IMR-90 (cell line): ENCODE measurements at regions not wholly inside any gene's neighbourhood (a gene's known extent, or its start where the extent isn't known, plus 50 kb on each side); places are given as distances from the start of the nearest gene placed in this dataset.

Experiments used
- ATAC-seq: fragments of 200-7000 bp; cut with Tn5 transposase; 2 replicates; pipeline ENCODE4 v1.9.1; 2020; ENCODE audit warnings: low read depth, mild to moderate bottlenecking, moderate library complexity
- BruUV-seq: library from RNA; stranded (reverse); fragments of 400-500 nt; replicated peaks from 2 replicates; lab custom pipeline; 2021; lab: Mats Ljungman, UMichigan
- CTCF ChIA-PET: fragments of 300-600 bp; formaldehyde crosslinking; extraction: SDS; loops from one replicate; lab custom pipeline; 2021; ENCODE audit warnings: antibody characterized with exemption; lab: Yijun Ruan, JAX
- POLR2A ChIA-PET: fragments of 300-600 bp; sonication (Branson Sonifier 250); formaldehyde crosslinking; loops from one replicate; lab custom pipeline; 2022; ENCODE audit warnings: antibody characterized with exemption; ENCODE audit not compliant: unreplicated experiment; lab: Charles Lee
- DNase-seq: peaks from one replicate; pipeline ENCODE4 v3.0.0; 2013
- H2AFZ ChIP-seq: replicated peaks from 2 replicates; pipeline ENCODE3; 2013; ENCODE audit warnings: low read length, mild to moderate bottlenecking; ENCODE audit not compliant: poor library complexity
- H2AK5ac ChIP-seq: 2 replicates; pipeline ENCODE4 v1.6.1; 2013; ENCODE audit warnings: low read depth, low read length, inconsistent platforms
- H2AK9ac ChIP-seq: replicated peaks from 2 replicates; pipeline ENCODE3; 2013; ENCODE audit warnings: mild to moderate bottlenecking, low read depth, low read length, moderate library complexity; ENCODE audit not compliant: poor library complexity
- H2BK120ac ChIP-seq: 2 replicates; pipeline ENCODE4 v1.6.1; 2013; ENCODE audit warnings: low read depth, low read length, inconsistent platforms
- H2BK15ac ChIP-seq: 3 replicates; pipeline ENCODE4 v1.6.1; 2013; ENCODE audit warnings: low read depth, low read length, inconsistent platforms
- H2BK20ac ChIP-seq: 2 replicates; pipeline ENCODE4 v1.6.1; 2013; ENCODE audit warnings: low read depth, mild to moderate bottlenecking, inconsistent platforms, low read length, moderate library complexity
- H2BK5ac ChIP-seq: 2 replicates; pipeline ENCODE4 v1.6.1; 2013; ENCODE audit warnings: mild to moderate bottlenecking, low read depth, low read length, inconsistent platforms; ENCODE audit not compliant: poor library complexity, severe bottlenecking
- H3K14ac ChIP-seq: replicated peaks from 2 replicates; pipeline ENCODE4 v1.6.1; 2013; ENCODE audit warnings: low read depth, low read length, inconsistent platforms
- H3K18ac ChIP-seq: 2 replicates; pipeline ENCODE4 v1.6.1; 2013; ENCODE audit warnings: low read depth, low read length, control low read depth
- H3K23ac ChIP-seq: 2 replicates; pipeline ENCODE4 v1.6.1; 2013; ENCODE audit warnings: low read depth, low read length, inconsistent platforms
- H3K27ac ChIP-seq: 2 replicates; pipeline ENCODE4 v1.5.1; 2013; ENCODE audit warnings: mild to moderate bottlenecking, control low read depth, low read length; ENCODE audit not compliant: insufficient read depth
- H3K27me3 ChIP-seq: 2 replicates; pipeline ENCODE4 v1.6.1; 2013; ENCODE audit warnings: low read length; ENCODE audit not compliant: control insufficient read depth, insufficient read depth
- H3K36me3 ChIP-seq: 2 replicates; pipeline ENCODE4 v1.6.1; 2013; ENCODE audit warnings: low read length, mixed read lengths; ENCODE audit not compliant: control insufficient read depth, insufficient read depth
- H3K4ac ChIP-seq: 2 replicates; pipeline ENCODE4 v1.6.1; 2013; ENCODE audit warnings: low read depth, low read length, inconsistent platforms
- H3K4me1 ChIP-seq: 2 replicates; pipeline ENCODE4 v1.6.1; 2013; ENCODE audit warnings: low read length, mixed read lengths; ENCODE audit not compliant: control insufficient read depth, insufficient read depth
- H3K4me2 ChIP-seq: 2 replicates; pipeline ENCODE4 v1.6.1; 2013; ENCODE audit warnings: low read depth, mild to moderate bottlenecking, control low read depth, low read length, moderate library complexity
- H3K4me3 ChIP-seq: 2 replicates; pipeline ENCODE4 v1.5.1; 2013; ENCODE audit warnings: low read depth, mild to moderate bottlenecking, control low read depth, low read length, moderate library complexity; ENCODE audit not compliant: insufficient read depth
- H3K56ac ChIP-seq: 2 replicates; pipeline ENCODE4 v1.6.1; 2013; ENCODE audit warnings: low read length, inconsistent platforms; ENCODE audit not compliant: insufficient read depth; ENCODE audit errors: extremely low read depth
- H3K79me1 ChIP-seq, 2 experiments: 2 replicates each; pipeline ENCODE4 v1.6.1; 2013; ENCODE audit warnings: low read length in 2 of 2, inconsistent platforms in 1 of 2, low read depth in 1 of 2
- H3K9ac ChIP-seq: 2 replicates; pipeline ENCODE4 v1.6.1; 2013; ENCODE audit warnings: low read depth, low read length, control low read depth
- H3K9me1 ChIP-seq: 2 replicates; pipeline ENCODE4 v1.6.1; 2013; ENCODE audit warnings: low read length, inconsistent platforms; ENCODE audit not compliant: insufficient read depth
- H3K9me3 ChIP-seq: 2 replicates; pipeline ENCODE4 v1.6.1; 2013; ENCODE audit warnings: low read length; ENCODE audit not compliant: control insufficient read depth, insufficient read depth
- H4K20me1 ChIP-seq: 2 replicates; pipeline ENCODE4 v1.6.1; 2013; ENCODE audit warnings: low read length, inconsistent platforms; ENCODE audit not compliant: insufficient read depth
- H4K5ac ChIP-seq: 2 replicates; pipeline ENCODE4 v1.6.1; 2013; ENCODE audit warnings: mild to moderate bottlenecking, low read depth, low read length, control low read depth
- H4K8ac ChIP-seq, 2 experiments: 2 replicates each; pipeline ENCODE4 v1.6.1; 2013; ENCODE audit warnings: low read depth in 2 of 2, low read length in 2 of 2, control low read depth in 1 of 2, inconsistent platforms in 1 of 2
- H4K91ac ChIP-seq: 2 replicates; pipeline ENCODE4 v1.6.1; 2013; ENCODE audit warnings: low read depth, low read length, inconsistent platforms; ENCODE audit not compliant: insufficient read depth
- CTCF ChIP-seq: conservative IDR thresholded peaks from 2 replicates; pipeline ENCODE4 v1.5.1; 2012; ENCODE audit warnings: mild to moderate bottlenecking, low read depth, low read length, improper control_type of control experiment
- MAFK ChIP-seq: IDR thresholded peaks from 2 replicates; pipeline ENCODE4 v1.6.1; 2012; ENCODE audit warnings: low read depth, low read length, improper control_type of control experiment
- MXI1 ChIP-seq: IDR thresholded peaks from 2 replicates; pipeline ENCODE4 v1.6.1; 2012; ENCODE audit warnings: low read depth, mild to moderate bottlenecking, low read length, moderate library complexity, borderline replicate concordance
- SMC3 ChIP-seq: fragments of 150-350 bp; IDR thresholded peaks from 2 replicates; pipeline ENCODE4 v1.6.1; 2016; ENCODE audit warnings: low read depth, mild to moderate bottlenecking, antibody characterized with exemption, low read length, moderate library complexity
- USF2 ChIP-seq: fragments of 150-350 bp; IDR thresholded peaks from 2 replicates; pipeline ENCODE4 v1.6.1; 2017; ENCODE audit warnings: mild to moderate bottlenecking, antibody characterized with exemption, low read length, low read depth
- WGBS, 2 experiments: methylation state at CpG; one replicate each; pipeline versions ENCODE4 v1.1.5 to v1.1.7; 2013; ENCODE audit warnings: missing lambda C conversion rate in 2 of 2; ENCODE audit not compliant: insufficient read length in 1 of 2; ENCODE audit errors: extremely low coverage in 2 of 2; 5-methylcytosine and 5-hydroxymethylcytosine counted together
- dilution Hi-C: fragments of 300-500 bp; cut with HindIII; formaldehyde crosslinking; loops from one replicate; pipeline ENCODE4 v1.14.3; 2018; ENCODE audit warnings: low sequenced_read_pairs; ENCODE audit not compliant: unreplicated experiment
- in situ Hi-C: fragments of 300-500 bp; cut with MboI; formaldehyde crosslinking; loops from 3 replicates; pipeline ENCODE4 v1.14.3; 2019; ENCODE audit warnings: low sequenced_read_pairs, inconsistent platforms, mixed read lengths
- intact Hi-C: fragments of 100-400 bp; cut with micrococcal nuclease; formaldehyde crosslinking; loops from 2 replicates; pipeline ENCODE4 v1.10.0; 2022

- no peak overlapping the region for H3K23ac ChIP-seq
- no peak overlapping the region for H2AK5ac ChIP-seq
- no CpG with 5 or more reads among the region's 1 CpG for WGBS, 2 experiments
- POLR2A ChIA-PET = no interaction called here
- no peaks in the 10 kb centered on the region for H3K9me1 ChIP-seq
- DNase-seq = no peak
- no peak overlapping the region for H3K4ac ChIP-seq
- no peaks in the 10 kb centered on the region for H3K4me1 ChIP-seq
- H4K8ac ChIP-seq = no peak overlapping the region
- no peaks in the 10 kb centered on the region for H3K27me3 ChIP-seq
- H3K18ac ChIP-seq = no peak overlapping the region
- no peak overlapping the region for H2BK5ac ChIP-seq
- no peak overlapping the region for H3K14ac ChIP-seq
- dilution Hi-C loops = no loop called here
- no TSS peak for BruUV-seq
- in situ Hi-C loops = no loop called here
- H2BK120ac ChIP-seq = no peak overlapping the region
- CTCF ChIA-PET = no interaction called here
- no peaks in the 10 kb centered on the region for H3K79me1 ChIP-seq
- H4K91ac ChIP-seq = no peak overlapping the region
- H3K56ac ChIP-seq = no peak overlapping the region
- no peak overlapping the region for H3K4me3 ChIP-seq
- no peak overlapping the region for H3K9ac ChIP-seq
- no peak overlapping the region for H2AK9ac ChIP-seq
- no peak overlapping the region for H3K4me2 ChIP-seq
- TF ChIP-seq MXI1 = no peak
- peak; percentile 43 for TF ChIP-seq MAFK
- TF ChIP-seq SMC3 = no peak
- no peak for TF ChIP-seq CTCF
- TF ChIP-seq USF2 = no peak
- no peak for ATAC-seq
- no peak overlapping the region for H2BK20ac ChIP-seq
- intact Hi-C loops = no loop called here
- H2BK15ac ChIP-seq = no peak overlapping the region
- no peak overlapping the region for H3K27ac ChIP-seq
- H4K20me1 ChIP-seq = no peaks in the 10 kb centered on the region
- no peaks in the 10 kb centered on the region for H3K36me3 ChIP-seq
- peaks cover 6% of the 10 kb centered on the region; the same call in 1 of the 2 replicates for H3K9me3 ChIP-seq
- H4K5ac ChIP-seq = no peak overlapping the region
- H2AFZ ChIP-seq = no peak overlapping the region
These were observed 1537.9 kb upstream of the PRR20A start for GRCh38 chr13:55602784-55603183.
